OCI-LY7 (cell line): ENCODE measurements at regions not wholly inside any gene's neighbourhood (a gene's known extent, or its start where the extent isn't known, plus 50 kb on each side); places are given as distances from the start of the nearest gene placed in this dataset.

Experiments
- EZH2phosphoT487 ChIP-seq: fragments of 200-600 bp; sonication (generic); IDR thresholded peaks from 2 replicates; pipeline ENCODE4 v1.6.1; 2018; ENCODE audit warnings: low read depth, borderline replicate concordance, mild to moderate bottlenecking, mixed run types, antibody characterized with exemption, low read length, moderate library complexity, mixed read lengths
- TF ChIP-seq, protein P1 (sequence below): fragments of 200-600 bp; sonication (generic); conservative IDR thresholded peaks from 2 replicates; pipeline ENCODE4 v1.5.1; 2014; ENCODE audit warnings: mild to moderate bottlenecking, antibody characterized with exemption, low read length, moderate library complexity, mixed read lengths

GRCh38 chr1:244337839-244338238, 113.9 kb downstream of the ADSS2 start:
- TF ChIP-seq, protein P1, sequence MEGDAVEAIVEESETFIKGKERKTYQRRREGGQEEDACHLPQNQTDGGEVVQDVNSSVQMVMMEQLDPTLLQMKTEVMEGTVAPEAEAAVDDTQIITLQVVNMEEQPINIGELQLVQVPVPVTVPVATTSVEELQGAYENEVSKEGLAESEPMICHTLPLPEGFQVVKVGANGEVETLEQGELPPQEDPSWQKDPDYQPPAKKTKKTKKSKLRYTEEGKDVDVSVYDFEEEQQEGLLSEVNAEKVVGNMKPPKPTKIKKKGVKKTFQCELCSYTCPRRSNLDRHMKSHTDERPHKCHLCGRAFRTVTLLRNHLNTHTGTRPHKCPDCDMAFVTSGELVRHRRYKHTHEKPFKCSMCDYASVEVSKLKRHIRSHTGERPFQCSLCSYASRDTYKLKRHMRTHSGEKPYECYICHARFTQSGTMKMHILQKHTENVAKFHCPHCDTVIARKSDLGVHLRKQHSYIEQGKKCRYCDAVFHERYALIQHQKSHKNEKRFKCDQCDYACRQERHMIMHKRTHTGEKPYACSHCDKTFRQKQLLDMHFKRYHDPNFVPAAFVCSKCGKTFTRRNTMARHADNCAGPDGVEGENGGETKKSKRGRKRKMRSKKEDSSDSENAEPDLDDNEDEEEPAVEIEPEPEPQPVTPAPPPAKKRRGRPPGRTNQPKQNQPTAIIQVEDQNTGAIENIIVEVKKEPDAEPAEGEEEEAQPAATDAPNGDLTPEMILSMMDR, result no peak
- TF ChIP-seq EZH2phosphoT487, result no peak
